ENCODE measurements at regions not wholly inside any gene's neighbourhood (a gene's known extent, or its start where the extent isn't known, plus 50 kb on each side); places are given as distances from the start of the nearest gene placed in this dataset.

DNA sequence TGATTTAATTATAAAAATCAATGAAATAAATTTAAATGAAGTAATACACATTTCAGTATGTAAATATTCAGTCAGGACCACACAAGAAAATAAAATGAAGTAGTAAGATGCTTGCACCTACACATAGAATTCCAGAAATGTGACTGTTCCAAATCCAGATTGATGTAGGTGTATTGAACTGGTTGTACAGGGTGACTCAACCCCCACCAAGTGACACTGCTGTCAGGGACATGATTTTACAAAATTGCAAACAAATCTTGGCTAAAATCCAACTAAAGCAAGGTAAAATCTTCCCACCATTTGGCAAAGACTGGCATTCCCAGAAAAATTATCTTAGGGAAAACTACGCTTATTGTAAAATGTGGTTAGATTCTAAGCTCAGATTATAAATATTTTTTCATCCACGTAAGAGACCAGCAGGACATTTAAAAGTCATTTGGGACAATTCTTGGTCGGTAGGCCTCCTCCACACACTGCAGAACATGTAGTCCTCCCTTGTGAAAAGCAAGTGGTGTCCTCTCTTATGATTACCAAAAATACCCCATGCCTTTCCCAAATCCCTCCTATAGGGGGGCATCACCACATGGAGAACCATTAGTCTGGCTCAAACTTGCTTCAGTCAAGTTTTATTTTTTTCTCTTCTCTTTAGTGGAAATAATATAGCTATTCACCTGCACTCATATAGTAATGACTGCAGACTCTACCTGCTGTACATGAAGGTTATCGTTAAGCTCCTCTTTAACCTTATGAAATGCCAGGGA, 287.1 kb upstream of the SMIM30 start:
- in situ Hi-C loops (cut with MboI; ENCODE audit: low sequenced_read_pairs, unreplicated experiment) = loop anchor here (25.0 kb wide), 3 partner anchors 243 to 868 kb away; no protein-coding TSS in a partner anchor
- TF ChIP-seq, protein P1, sequence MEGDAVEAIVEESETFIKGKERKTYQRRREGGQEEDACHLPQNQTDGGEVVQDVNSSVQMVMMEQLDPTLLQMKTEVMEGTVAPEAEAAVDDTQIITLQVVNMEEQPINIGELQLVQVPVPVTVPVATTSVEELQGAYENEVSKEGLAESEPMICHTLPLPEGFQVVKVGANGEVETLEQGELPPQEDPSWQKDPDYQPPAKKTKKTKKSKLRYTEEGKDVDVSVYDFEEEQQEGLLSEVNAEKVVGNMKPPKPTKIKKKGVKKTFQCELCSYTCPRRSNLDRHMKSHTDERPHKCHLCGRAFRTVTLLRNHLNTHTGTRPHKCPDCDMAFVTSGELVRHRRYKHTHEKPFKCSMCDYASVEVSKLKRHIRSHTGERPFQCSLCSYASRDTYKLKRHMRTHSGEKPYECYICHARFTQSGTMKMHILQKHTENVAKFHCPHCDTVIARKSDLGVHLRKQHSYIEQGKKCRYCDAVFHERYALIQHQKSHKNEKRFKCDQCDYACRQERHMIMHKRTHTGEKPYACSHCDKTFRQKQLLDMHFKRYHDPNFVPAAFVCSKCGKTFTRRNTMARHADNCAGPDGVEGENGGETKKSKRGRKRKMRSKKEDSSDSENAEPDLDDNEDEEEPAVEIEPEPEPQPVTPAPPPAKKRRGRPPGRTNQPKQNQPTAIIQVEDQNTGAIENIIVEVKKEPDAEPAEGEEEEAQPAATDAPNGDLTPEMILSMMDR (IDR thresholded peaks at IDR 0.05; ENCODE audit: borderline replicate concordance, control extremely low read depth, extremely low read depth, insufficient read depth, missing control alignments) = no peak
- DNase-seq (ENCODE audit: low spot score) = no peak

GRCh38 chr7:113404245-113404644, 285.9 kb upstream of the SMIM30 start:
- TF ChIP-seq, protein P1 (IDR thresholded peaks at IDR 0.05; ENCODE audit: borderline replicate concordance, control extremely low read depth, extremely low read depth, insufficient read depth, missing control alignments) = no peak
- DNase-seq (ENCODE audit: low spot score) = no peak
- in situ Hi-C loops (cut with MboI; ENCODE audit: low sequenced_read_pairs, unreplicated experiment) = loop anchor here (25.0 kb wide), 3 partner anchors 242 to 867 kb away; no protein-coding TSS in a partner anchor

DNA sequence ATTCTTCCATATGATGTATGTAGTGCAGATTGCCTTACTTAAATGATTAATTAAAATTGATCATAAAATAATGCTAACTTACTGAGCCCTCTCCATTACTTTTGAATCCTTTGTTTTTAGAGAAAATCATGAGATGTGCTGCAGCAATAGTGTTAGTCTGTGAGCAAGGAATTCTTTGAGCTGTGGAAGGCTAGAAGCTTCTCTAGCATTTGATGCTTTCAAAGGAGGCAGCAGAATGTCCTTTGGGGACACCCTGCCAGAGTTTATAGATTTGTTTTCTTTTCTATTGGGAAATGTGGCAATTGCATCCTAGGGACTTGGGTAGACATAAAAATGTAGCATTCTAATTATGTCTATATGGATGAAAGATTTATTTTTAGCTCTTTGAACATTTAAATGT, 284.1 kb upstream of the SMIM30 start:
- no peak for DNase-seq (ENCODE audit: low spot score)
- TF ChIP-seq, protein P1 (IDR thresholded peaks at IDR 0.05; ENCODE audit: borderline replicate concordance, control extremely low read depth, extremely low read depth, insufficient read depth, missing control alignments) = no peak
- in situ Hi-C loops (cut with MboI; ENCODE audit: low sequenced_read_pairs, unreplicated experiment) = loop anchor here (25.0 kb wide), 3 partner anchors 240 to 865 kb away; no protein-coding TSS in a partner anchor

DNA sequence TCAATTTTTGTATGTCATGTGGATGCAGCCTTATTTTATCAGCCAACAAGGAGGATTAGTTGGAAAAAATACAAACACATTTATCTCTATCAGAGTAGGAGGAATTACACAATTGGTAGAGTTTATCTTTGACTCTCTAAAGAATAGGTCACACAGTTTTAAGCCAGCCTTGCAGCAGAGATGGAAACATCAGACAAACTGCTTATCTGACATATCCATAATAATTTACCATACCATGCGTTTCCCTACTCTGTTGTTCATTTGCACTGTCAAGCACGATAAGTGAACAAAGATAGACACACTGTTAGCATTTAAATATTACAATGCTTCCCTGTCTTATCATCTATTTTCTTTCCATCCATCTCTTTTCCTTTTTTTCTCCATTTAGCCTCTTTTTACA, 283.7 kb upstream of the SMIM30 start:
- TF ChIP-seq, protein P1 (IDR thresholded peaks at IDR 0.05; ENCODE audit: borderline replicate concordance, control extremely low read depth, extremely low read depth, insufficient read depth, missing control alignments) = no peak
- no peak for DNase-seq (ENCODE audit: low spot score)
- in situ Hi-C loops (cut with MboI; ENCODE audit: low sequenced_read_pairs, unreplicated experiment) = loop anchor here (25.0 kb wide), 3 partner anchors 240 to 865 kb away; no protein-coding TSS in a partner anchor

DNA sequence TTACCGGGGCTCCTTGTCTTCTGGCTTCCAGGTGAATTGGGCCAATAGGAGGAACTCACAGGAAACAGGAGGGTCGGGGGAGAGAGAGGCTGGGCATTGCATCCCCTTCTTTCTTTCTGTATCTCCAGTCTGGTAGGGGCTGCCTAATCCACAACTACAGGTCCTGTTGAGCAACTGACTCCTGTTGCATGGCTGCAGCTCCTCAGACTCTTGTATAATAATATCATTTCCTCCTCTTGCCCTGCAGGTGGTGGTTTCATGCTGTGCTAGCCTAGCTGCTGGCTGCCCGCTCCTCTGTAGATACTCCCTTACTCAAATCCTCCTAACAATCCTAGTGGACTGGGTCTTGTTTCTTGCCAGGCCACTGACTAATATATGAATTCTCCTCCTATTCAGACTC, 276.5 kb upstream of the SMIM30 start:
- TF ChIP-seq, protein P1 (IDR thresholded peaks at IDR 0.05; ENCODE audit: borderline replicate concordance, control extremely low read depth, extremely low read depth, insufficient read depth, missing control alignments) = no peak
- in situ Hi-C loops (cut with MboI; ENCODE audit: low sequenced_read_pairs, unreplicated experiment) = no loop called here

DNA sequence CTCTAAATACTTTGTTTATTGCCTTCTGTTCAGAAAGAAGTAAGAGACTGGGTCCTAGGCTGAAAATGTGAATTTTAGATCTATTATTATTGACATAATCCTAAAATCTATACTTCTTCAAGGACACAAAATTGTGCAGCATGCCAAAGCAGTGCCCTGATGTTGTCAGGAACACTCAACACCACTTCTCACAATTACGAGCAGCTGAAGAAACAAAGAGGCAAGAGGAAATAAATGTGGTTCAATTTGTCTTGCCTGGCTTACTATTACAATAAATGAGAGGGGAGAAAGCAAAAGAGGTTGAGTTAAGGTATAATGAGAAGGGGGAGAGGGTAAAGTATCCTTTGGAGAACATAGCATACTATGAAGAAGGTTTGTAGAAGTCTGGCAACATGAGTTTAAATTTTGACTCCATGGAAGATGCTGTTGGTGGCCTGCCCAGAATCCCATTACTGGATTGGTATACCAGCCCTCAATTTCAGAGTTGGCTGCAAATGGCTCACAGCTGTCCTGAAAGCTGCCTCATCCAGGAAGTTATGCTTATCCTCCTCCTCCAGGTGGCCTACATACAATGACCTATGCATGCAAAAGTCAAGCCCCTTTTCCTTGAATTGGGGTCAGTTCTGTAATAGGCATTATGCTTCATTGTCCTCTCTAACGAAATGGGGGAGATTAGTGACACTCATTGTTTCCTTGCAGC, 274.6 kb upstream of the SMIM30 start:
- DNase-seq (ENCODE audit: low spot score) = no peak
- in situ Hi-C loops (cut with MboI; ENCODE audit: low sequenced_read_pairs, unreplicated experiment) = no loop called here

More for the DNA sequence above, 276.5 kb upstream of the SMIM30 start:
- DNase-seq (ENCODE audit: low spot score) = no peak

More for the DNA sequence above, 274.6 kb upstream of the SMIM30 start:
- TF ChIP-seq, protein P1 (IDR thresholded peaks at IDR 0.05; ENCODE audit: borderline replicate concordance, control extremely low read depth, extremely low read depth, insufficient read depth, missing control alignments) = no peak

Data from GM13976 (cell line).